GM23248 (cell line): ENCODE measurements at regions not wholly inside any gene's neighbourhood (a gene's known extent, or its start where the extent isn't known, plus 50 kb on each side); places are given as distances from the start of the nearest gene placed in this dataset.
"Not testable (repeated sequence)": the region's sequence is repeated elsewhere in the genome, so short reads cannot be mapped to it uniquely, and the experiment has no call there.

Source experiments
- DNase-seq: peaks from one replicate; pipeline ENCODE4 v3.0.0-alpha.2; 2015
- H2AFZ ChIP-seq: fragments of 200-600 bp; sonication (generic); 2 replicates; pipeline ENCODE4 v1.6.1; 2016; ENCODE audit warnings: antibody characterized with exemption
- H3F3A ChIP-seq: fragments of 200-600 bp; sonication (generic); 2 replicates; pipeline ENCODE4 v1.6.1; 2016; ENCODE audit warnings: mild to moderate bottlenecking, antibody characterized with exemption, mixed run types; ENCODE audit not compliant: insufficient read depth
- H3K27ac ChIP-seq: fragments of 200-600 bp; sonication (generic); 2 replicates; pipeline ENCODE4 v1.5.1; 2016; ENCODE audit warnings: mild to moderate bottlenecking
- H3K27me3 ChIP-seq: fragments of 200-600 bp; sonication (generic); replicated peaks from 2 replicates; pipeline ENCODE4 v1.6.1; 2016; ENCODE audit warnings: mild to moderate bottlenecking; ENCODE audit not compliant: insufficient read depth
- H3K36me3 ChIP-seq: fragments of 200-600 bp; sonication (generic); 2 replicates; pipeline ENCODE4 v1.6.1; 2016; ENCODE audit warnings: low read depth, mild to moderate bottlenecking
- H3K4me1 ChIP-seq: fragments of 200-600 bp; sonication (generic); 2 replicates; pipeline ENCODE4 v1.6.1; 2016; ENCODE audit warnings: mild to moderate bottlenecking; ENCODE audit not compliant: insufficient read depth
- H3K4me2 ChIP-seq: fragments of 200-600 bp; sonication (generic); one replicate; pipeline ENCODE4 v1.6.1; 2016; ENCODE audit warnings: mild to moderate bottlenecking; ENCODE audit not compliant: unreplicated experiment
- H3K4me3 ChIP-seq: fragments of 200-600 bp; sonication (generic); 2 replicates; pipeline ENCODE4 v1.5.1; 2016; ENCODE audit warnings: mild to moderate bottlenecking
- H3K79me2 ChIP-seq: fragments of 200-600 bp; sonication (generic); 2 replicates; pipeline ENCODE4 v1.6.1; 2016; ENCODE audit warnings: mild to moderate bottlenecking; ENCODE audit not compliant: insufficient read depth
- H3K9ac ChIP-seq: fragments of 200-600 bp; sonication (generic); 2 replicates; pipeline ENCODE4 v1.6.1; 2016; ENCODE audit warnings: mild to moderate bottlenecking
- H3K9me2 ChIP-seq: fragments of 200-600 bp; sonication (generic); 2 replicates; pipeline ENCODE4 v1.6.1; 2016; ENCODE audit warnings: mixed run types, mild to moderate bottlenecking, moderate library complexity; ENCODE audit not compliant: insufficient read depth
- H3K9me3 ChIP-seq: fragments of 200-600 bp; sonication (generic); one replicate; pipeline ENCODE4 v1.6.1; 2017; ENCODE audit warnings: low read depth
- H4K20me1 ChIP-seq: fragments of 200-600 bp; sonication (generic); 2 replicates; pipeline ENCODE4 v1.6.0; 2016; ENCODE audit not compliant: insufficient read depth
- EZH2 ChIP-seq: fragments of 200-600 bp; sonication (generic); IDR thresholded peaks from 2 replicates; pipeline ENCODE4 v1.6.1; 2018; ENCODE audit warnings: antibody characterized with exemption, mild to moderate bottlenecking; ENCODE audit not compliant: insufficient read depth, poor library complexity, severe bottlenecking
- EZH2phosphoT487 ChIP-seq: fragments of 200-600 bp; sonication (generic); IDR thresholded peaks from 2 replicates; pipeline ENCODE4 v1.6.1; 2018; ENCODE audit warnings: antibody characterized with exemption, moderate library complexity, mild to moderate bottlenecking, low read depth; ENCODE audit not compliant: insufficient read depth
- WGBS, 2 experiments: methylation state at CpG; one replicate each; pipeline ENCODE4 v1.1.6; 2015 to 2017; ENCODE audit warnings: low lambda C conversion rate in 2 of 2, low coverage in 1 of 2; ENCODE audit errors: missing lambda C conversion rate in 2 of 2; 5-methylcytosine and 5-hydroxymethylcytosine counted together
- in situ Hi-C: fragments of 300-500 bp; cut with MboI; formaldehyde crosslinking; loops from 2 replicates; pipeline ENCODE4 v1.15.0; 2020

- Histone ChIP-seq H3K4me2 (no peak overlapping the region), H3K36me3 (no peaks in the 10 kb centered on the region), H3K4me3 (no peak overlapping the region), H3K9me2 (no peaks in the 10 kb centered on the region), H3K79me2 (no peaks in the 10 kb centered on the region), H3F3A (no peaks in the 10 kb centered on the region), H3K4me1 (peaks cover 7% of the 10 kb centered on the region), H3K27ac (no peak overlapping the region), H2AFZ (peak overlapping the region; percentile 44), H4K20me1 (no peaks in the 10 kb centered on the region), H3K9me3 (no peaks in the 10 kb centered on the region), H3K27me3 (no peaks in the 10 kb centered on the region), H3K9ac (no peak overlapping the region)
- no peak for TF ChIP-seq EZH2phosphoT487
- TF ChIP-seq EZH2: no peak
- WGBS, 2 experiments: 10 to 14% methylated on average over 2 of the region's 2 CpGs
- in situ Hi-C loops: no loop called here
- peak; percentile 5 for DNase-seq
Observed at GRCh38 chr2:62611854-62612253, 93.7 kb upstream of the EHBP1 start.

DNA sequence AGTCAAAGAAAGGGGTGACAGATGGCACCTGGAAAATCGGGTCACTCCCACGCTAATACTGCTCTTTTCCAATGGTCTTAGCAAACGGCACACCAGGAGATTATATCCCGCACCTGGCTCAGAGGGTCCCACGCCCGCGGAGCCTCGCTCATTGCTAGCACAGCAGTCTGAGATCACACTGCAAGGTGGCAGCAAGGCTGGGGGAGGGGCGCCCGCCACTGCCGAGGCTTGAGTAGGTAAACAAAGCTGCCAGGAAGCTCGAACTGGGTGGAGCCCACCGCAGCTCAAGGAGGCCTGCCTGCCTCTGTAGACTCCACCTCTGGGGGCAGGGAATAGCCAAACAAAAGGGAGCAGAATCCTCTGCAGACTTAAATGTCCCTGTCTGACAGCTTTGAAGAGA is 99.5 kb upstream of the TMEM17 start:
- H3F3A ChIP-seq, H3K4me1 ChIP-seq, H3K4me3 ChIP-seq, H3K79me2 ChIP-seq, H3K9ac ChIP-seq, H3K27me3 ChIP-seq, H2AFZ ChIP-seq, H3K9me3 ChIP-seq, H3K36me3 ChIP-seq, DNase-seq, H4K20me1 ChIP-seq, H3K9me2 ChIP-seq, H3K4me2 ChIP-seq, in situ Hi-C loops, H3K27ac ChIP-seq: not testable (repeated sequence)
- WGBS, 2 experiments: 87 to 90% methylated on average over 11 to 13 of the region's 13 CpGs

GRCh38 chr2:62604336-62604735 is 98.3 kb upstream of the TMEM17 start:
- Histone ChIP-seq H3K4me1 (no peaks in the 10 kb centered on the region), H3K9ac (no peak overlapping the region), H3K36me3 (no peaks in the 10 kb centered on the region), H3K9me3 (no peaks in the 10 kb centered on the region), H3K27me3 (no peaks in the 10 kb centered on the region), H3K4me3 (no peak overlapping the region), H3K4me2 (no peak overlapping the region), H3K9me2 (no peaks in the 10 kb centered on the region), H3K27ac (no peak overlapping the region), H3F3A (no peaks in the 10 kb centered on the region), H3K79me2 (no peaks in the 10 kb centered on the region), H2AFZ (no peak overlapping the region), H4K20me1 (no peaks in the 10 kb centered on the region)
- TF ChIP-seq EZH2 (no peak), EZH2phosphoT487 (no peak)
- DNase-seq: peak; percentile 20
- in situ Hi-C loops: no loop called here
- WGBS, 2 experiments: 46 to 48% methylated on average over 2 of the region's 2 CpGs

DNA sequence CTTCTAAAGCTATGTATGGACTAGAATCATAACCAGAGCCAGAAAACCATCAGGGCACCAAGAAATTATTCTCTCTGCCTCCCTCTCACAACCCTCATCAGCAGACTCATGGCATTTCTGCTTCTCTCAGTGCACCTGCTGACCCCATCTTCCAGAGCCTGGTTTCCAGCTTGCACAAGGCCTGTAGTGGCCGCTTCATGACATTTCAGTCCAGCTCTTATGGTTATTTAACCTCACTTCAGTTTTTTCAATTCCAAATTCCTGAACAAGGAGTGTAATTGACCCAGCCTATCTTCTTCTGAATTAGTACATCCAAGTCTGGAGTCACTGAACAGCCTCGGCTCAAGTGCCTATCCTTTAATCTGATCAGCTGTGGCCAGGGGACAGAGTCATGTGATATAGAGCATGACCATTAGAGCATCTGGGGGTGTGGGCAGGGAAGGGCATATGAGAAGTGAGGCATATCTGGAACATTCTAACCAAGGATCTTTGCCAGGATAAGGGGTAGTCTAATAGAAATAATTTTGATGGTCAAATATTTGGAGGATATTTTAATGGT is 97.2 kb upstream of the TMEM17 start:
- no peaks in the 10 kb centered on the region for H3K27me3 ChIP-seq
- no peaks in the 10 kb centered on the region for H3K36me3 ChIP-seq
- H2AFZ ChIP-seq: no peak overlapping the region
- in situ Hi-C loops: no loop called here
- H3K4me1 ChIP-seq: peaks cover 3% of the 10 kb centered on the region; the same call in 1 of the 2 replicates
- H3F3A ChIP-seq: peaks cover 2% of the 10 kb centered on the region
- TF ChIP-seq EZH2 (no peak), EZH2phosphoT487 (no peak)
- no peaks in the 10 kb centered on the region for H3K79me2 ChIP-seq
- no peaks in the 10 kb centered on the region for H3K9me2 ChIP-seq
- whole genome bisulfite sequencing, 2 experiments: 74 to 84% methylated on average over 2 of the region's 2 CpGs
- no peak overlapping the region for H3K27ac ChIP-seq
- no peak overlapping the region for H3K4me2 ChIP-seq
- H3K9ac ChIP-seq: no peak overlapping the region
- no peak for DNase-seq
- no peaks in the 10 kb centered on the region for H4K20me1 ChIP-seq
- no peaks in the 10 kb centered on the region for H3K9me3 ChIP-seq
- no peak overlapping the region for H3K4me3 ChIP-seq

GRCh38 chr2:62599674-62600410 is 93.8 kb upstream of the TMEM17 start:
- H3K36me3 ChIP-seq, in situ Hi-C loops, H3K79me2 ChIP-seq, H3K9ac ChIP-seq, H4K20me1 ChIP-seq, H3K27me3 ChIP-seq, H2AFZ ChIP-seq, H3K9me3 ChIP-seq, H3K4me3 ChIP-seq, H3K4me2 ChIP-seq, H3K9me2 ChIP-seq, H3K27ac ChIP-seq, DNase-seq: not testable (repeated sequence)
- H3F3A ChIP-seq: peaks cover 35% of the 10 kb centered on the region
- peaks cover 36% of the 10 kb centered on the region for H3K4me1 ChIP-seq
- WGBS, 2 experiments: 89 to 95% methylated on average over 6 of the region's 6 CpGs
